HG03565 (cell line): ENCODE measurements at regions not wholly inside any gene's neighbourhood (a gene's known extent, or its start where the extent isn't known, plus 50 kb on each side); places are given as distances from the start of the nearest gene placed in this dataset.

ENCODE experiments used
- ATAC-seq: cut with Tn5 transposase; IDR thresholded peaks from one replicate; pipeline ENCODE4 v1.9.1; 2021; ENCODE audit warnings: mild to moderate bottlenecking, moderate library complexity; ENCODE audit not compliant: unreplicated experiment

DNA sequence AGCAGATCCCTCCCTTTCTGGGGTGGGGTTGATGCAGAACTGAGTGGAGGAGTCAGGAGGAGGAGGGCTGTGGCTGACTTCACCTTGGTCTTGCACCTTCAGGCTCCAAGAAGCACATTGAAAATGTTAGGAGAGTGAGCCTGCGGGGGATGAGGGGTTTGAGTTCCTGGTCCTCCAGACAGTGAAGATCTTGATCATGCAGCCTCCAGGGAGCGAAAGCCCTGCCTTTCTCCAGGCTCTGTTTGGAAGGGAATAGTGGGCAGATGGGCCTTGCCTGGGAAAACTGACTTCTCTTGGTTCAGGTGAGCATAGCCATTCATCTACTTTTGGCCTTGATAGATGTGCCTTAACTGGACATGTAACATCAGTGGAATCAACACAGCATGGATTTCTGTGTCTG is 267.6 kb upstream of the B3GAT1 start:
- ATAC-seq = no peak

DNA sequence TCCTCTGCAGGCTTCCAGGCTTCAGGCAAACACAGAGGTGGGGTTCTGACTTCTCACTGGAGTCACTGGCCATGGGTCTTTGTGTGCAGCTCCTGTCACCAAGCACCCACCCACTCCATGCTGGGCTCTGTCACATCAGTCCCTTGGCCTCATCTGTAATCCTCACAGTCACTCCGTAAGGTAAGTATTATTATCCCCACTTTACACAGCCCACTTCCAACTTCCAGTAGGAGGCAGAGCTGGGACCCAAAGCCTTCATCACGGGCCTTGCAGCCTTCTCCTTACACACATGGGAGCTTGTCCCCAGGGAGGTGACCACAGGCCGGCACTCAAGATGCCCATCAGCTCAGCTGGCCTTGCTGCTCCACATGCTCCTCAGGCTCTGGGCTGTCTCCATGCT is 266.7 kb upstream of the B3GAT1 start:
- ATAC-seq = no peak

DNA sequence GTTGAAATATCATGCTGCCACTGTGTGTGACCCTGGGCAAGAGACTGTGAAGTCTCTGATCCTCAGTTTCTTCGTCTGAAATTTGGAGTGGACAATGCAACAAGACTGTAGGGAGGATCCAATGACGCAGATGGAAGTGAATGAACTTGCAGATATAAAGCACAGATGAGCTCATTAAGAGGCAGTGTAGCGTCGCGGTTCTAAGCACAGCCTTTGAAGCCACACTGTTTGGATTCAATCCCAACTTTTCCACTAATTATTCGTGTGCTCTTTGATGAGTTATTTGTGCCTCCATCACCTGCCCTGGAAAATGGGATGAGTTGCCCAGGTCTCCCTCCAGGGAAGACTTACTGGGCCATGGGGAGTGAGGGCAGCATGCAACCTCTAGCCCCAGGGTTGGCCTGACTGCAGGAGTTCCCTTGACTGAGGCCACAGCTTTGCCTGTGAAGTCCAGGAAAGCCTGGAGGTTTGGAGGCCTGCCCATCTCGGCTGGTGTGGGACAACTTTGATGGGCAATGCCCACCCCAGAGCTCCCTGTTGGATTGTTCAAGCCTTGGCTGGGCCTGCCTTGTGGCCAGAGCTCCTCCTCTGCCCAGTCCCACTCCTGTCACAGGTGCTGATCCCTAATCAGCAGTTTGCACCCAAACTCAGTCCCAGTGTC is 266.0 kb upstream of the B3GAT1 start:
- ATAC-seq = no peak

DNA sequence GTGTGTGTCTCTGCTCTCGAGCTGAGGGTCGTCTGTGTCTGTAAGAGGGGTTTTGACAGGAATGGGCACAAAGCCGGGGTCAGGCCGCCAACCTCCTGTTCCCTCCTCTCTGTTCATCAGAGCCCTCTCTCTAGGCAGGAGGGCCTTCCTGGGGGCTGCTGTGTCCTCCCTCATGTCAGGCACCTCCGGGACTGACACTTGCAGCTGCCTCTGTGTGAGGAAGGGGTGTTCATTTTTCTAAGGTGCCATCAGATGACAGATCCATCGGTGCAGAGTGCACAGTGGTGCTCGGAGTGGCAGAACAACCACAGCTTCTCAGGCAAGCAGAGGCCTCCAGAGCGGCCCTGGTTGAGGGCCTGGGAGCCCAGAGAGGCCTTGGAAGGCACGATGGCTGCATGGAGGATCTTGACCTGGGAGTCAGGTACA is 265.4 kb upstream of the B3GAT1 start:
- no peak for ATAC-seq

DNA sequence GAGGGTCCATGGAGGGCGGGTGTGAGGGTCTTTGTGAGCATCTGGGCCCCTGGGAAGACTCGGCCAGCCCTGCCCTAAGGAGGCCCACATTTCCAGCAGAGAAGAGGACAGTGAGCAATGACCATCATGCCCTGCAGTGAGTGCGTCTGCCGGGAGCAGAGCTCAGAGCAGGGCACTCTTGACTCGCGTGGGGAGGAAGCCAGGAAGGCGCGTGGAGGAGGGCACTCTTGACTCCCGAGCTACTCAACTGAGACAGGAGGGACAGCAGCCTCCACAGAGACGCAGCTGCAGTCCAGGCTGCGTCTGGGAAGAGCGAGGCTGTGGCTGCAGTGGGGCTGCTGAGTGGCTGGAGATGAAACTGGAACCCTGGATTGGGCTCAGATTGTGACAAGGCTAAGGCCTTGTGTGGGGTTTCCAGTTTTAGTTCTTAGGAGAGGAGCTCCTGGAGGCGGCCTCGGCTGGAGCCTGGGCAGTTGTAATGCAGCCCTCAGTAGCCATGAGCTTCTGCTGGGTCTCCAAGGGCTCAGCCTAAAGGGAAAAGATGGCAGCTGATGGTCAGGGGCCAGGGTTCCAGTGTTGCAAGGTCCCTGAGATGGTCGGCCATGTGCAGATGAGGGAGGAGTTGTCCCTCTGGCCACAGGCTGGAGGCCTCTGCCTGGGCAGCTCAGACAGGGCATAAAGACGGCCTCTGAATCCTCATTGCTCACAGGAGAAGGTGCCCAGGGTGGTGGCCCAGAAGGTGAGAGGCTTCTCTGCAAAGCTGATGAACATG is 264.7 kb upstream of the B3GAT1 start:
- ATAC-seq = no peak

DNA sequence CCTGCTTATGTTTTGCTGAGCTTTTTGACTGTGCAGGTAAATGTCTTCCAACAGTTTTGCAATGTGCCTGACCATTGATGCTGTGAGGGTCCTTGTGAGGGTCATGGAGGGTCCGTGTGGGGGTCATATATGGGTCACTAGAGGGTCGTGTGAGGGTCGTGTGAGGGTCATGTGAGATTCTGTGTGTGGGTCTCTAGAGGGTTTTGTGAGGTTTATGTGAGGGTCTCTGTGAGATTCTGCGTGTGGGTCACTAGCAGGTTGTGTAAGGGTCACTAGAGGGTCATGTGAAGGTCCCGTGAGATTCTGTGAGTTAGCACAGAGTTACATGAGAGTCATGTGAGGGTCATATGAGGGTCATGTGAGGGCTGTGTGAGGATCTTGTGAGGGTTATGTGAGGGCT is 263.9 kb upstream of the B3GAT1 start:
- no peak for ATAC-seq

DNA sequence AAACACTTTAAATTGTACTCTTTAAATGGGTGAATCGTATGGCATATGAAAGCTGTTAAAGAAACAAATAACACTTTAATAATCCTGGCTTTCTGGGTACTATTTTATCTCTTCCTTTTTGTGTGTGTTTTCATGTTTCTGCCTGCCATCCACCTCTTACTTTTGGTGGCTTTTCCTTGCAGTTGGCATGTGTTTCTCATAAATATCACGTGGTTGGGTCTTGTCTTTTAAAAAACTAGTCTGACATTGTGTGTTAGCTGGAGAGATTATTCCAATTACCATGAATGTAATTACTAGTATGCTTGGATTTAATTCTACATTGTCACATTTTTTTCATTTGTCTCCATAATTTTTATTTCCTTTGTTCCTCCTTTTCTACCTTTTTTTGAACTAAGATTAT is 262.9 kb upstream of the B3GAT1 start:
- ATAC-seq = no peak

DNA sequence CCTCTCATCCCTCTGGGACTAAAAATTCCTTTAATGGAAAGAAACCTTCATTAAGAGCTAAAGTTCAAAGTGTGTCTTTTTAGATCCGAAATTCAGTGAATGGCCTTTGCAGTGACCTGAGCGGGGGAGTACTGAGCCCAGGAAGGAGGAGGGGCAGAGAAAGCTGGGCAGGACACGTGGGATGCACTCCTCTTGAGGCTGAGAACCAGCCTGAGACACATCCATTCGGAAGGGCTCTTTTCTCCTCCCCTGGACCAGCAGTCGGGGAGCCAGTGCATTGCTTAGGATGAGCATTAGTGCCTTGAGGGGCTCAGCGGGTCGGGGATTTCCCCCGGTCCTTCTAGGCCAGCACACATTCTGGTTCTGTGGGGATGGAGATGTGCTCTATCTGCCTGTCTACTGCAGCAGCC is 258.9 kb upstream of the B3GAT1 start:
- no peak for ATAC-seq

DNA sequence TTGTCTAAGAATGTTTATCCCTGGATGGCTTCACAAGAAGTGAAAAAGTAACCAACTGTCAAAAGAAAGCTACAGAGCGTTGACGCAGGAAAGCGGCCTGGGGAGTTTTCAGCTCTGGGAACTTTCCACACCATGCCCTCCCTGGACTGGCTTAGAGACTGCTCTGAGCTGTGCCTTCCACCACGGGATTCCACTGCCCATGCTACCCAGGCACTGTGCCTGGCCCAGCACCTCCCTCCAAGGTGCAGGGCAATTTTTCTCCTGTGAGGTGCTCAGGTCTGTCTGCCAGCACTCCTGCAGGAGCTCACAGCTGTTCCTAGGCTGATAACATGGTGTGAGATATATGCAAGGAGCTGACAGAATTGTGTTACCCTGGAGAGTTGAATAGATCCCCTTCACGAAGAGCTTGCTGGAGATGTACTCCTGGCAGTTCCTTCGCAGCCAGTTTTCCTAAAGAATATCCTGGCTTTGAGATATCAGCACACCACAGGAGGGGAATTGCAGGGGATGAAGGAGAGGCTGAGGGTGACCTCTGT is 258.3 kb upstream of the B3GAT1 start:
- ATAC-seq = no peak

DNA sequence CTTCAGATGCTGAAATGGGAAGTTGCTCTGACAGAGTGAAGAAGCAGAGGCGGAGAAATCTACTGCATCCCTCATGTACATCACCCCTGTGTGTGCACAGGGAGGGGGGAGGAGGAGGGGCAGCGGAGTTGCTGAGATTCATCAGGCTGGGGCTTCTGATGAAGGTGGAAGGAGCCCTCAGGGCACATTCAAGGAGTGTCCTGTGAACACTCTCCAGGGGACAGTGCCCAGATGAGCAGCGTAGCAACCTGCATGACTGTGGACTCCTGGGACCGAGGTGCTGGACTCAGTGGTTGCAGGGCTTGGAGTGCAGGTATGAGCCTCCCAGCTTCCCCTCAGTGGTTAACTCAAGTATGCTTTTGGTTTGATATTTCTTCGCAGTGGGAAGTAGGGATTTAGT is 257.8 kb upstream of the B3GAT1 start:
- no peak for ATAC-seq

DNA sequence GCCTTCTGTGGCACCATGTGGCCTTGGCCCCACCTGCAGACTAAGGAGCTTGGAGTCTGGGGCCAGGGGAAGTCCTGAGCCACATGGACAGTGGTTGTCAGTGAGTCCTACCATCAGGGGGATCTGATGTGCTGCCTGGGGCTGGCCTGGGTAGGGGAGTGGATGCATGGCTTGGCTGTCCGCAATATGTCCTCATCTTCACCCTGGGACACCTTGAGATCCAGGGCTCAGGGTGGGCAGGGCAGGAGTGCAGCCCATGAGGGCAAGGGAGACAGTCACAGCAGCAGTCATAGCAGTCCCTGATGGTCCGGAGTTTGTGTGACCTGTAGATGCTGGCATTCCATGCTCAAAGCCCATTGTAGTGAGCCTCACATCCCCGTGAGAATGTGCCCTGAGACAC is 256.8 kb upstream of the B3GAT1 start:
- no peak for ATAC-seq

DNA sequence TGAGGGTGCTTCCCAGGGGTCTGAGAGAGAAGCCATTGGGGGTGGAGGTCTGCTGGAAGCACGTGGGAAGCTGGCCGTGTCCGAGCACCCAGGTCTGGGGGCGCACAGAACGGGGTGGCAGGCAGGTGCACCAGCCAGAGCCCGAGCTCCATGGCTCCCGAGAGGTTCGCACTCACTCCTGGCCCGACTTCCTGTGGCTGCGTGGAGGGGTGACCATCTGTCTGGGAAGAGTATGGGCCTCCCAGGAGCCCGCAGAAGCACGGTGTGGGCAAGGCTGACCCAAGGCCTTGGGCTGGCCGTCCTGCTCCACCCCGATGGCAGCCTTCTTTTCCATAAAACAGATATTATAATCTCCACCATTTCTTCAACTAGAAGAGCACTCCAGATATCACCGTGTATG is 256.0 kb upstream of the B3GAT1 start:
- no peak for ATAC-seq

DNA sequence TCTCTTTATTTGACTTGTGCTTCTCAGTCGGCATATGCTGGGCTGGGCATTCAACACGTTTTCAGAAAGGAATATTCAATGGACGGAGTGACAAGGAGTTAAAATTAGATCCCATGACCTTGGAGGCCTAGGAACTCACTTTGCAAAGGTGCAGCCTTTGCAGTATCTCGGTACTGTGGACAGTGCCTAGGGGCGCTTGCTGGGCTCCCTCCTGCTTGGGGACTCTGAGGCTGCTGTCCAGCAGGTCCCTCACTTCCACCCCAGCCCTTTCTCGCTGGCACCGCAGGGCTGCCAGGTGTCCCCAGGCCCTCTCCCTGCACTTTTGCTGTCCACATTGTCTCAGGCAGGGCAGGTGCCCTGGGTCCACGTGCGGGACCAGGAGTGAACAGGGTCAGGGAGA is 255.5 kb upstream of the B3GAT1 start:
- no peak for ATAC-seq

DNA sequence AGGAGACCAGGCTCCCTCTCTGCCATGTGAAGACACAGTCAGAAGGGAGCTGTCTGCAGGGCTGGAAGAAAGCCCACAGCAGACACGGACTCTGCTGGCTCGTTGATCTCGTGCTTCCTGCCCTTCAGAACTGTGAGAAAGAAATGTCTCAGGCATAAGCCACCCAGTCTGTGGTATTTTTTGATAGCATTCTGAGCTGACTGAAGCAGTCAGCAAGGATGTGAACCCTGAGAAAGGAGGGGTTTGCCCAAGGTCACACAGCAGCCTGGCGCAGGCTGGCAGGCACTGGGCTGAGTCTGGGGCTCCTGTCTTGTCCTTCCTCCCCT is 255.1 kb upstream of the B3GAT1 start:
- ATAC-seq = no peak

DNA sequence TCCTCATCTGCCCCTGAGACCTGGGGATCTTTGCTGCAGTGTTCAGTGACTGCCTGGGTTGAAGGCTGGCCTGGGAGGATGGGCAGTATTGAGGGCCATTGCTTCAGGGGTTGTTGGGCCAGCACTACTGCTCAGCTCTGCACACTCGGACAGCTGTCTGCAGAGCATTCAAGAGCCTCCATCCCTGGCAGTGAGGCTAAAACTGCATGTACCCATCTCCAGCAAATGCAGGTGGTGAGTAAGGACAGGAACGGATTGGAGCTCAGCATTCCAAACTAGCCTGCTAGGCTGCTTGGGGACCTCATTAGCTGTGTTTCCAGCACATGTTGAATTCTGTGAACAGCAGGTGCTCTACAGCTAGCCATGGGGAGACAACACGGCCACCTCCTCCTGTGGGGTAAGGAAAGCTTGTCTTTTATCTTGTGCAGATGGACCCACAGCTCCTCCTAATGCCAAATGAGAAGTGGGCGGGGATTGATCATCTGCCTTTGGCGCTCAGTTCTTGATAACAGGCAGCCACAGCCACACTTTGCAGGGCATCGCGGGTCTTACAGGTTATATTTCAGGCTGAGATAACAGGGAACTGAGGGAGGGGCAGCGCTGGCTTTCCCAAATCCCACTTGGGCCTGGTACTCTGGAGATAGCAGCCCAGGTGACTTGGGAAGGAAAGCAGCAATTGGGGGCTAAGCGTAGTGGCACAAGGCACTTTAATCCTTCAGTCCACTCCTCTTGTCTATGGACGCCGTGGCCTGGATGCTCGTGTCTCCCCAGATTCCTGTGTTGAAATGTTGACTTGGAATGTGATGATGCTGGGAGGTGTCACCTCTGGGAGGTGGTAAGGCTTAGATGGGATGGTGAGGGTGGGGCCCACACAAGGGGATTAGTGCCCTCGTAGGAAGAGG is 254.5 kb upstream of the B3GAT1 start:
- no peak for ATAC-seq

DNA sequence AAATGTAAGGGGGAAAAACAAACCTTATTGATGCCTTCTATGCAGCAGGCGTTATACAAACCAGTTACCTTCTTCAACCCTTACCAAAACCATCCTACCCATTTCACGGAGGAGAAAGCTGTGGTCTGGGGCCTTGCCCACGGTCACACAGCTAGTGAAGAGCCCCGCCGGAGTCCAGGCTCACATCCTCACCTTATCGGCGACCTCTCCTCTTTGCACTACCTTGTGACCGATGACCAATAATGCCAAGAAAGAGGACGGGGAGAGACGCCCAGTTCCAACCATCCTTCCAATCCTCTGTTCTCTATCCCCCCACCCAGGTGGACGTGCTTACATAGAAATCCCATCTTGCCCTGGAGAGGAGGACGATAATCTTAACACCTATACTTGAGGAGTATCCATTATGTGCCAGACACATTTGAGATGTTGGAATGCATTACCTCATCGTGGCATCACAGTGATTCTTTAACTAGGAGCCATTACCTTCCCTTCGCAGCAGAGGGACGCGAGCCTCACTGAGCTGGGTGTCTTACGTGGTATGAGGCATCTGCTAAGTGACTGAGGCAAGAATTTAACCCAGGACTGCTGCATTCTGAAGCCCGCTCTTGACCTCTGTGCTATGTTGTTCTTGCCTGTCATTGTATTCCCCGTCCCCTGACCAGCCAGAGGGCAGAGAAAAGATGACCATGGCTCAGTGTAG is 253.7 kb upstream of the B3GAT1 start:
- ATAC-seq = no peak

DNA sequence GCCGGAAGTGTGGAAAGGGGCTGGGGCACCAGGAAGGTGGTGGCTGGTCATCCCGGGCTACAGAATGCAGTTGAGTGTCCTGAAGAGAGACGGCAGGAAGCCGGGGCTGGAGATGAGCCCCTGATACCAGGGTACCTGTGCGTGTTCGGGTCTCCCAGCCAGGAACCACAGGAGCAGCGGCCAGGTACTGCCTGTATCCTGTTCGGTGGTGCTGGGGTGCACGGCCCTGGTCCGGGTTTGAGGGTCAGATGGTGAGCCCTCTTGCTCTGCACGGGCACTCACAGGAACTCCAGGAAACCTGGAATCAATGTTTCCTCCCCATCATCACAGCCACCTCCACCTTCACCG is 253.1 kb upstream of the B3GAT1 start:
- ATAC-seq = no peak

DNA sequence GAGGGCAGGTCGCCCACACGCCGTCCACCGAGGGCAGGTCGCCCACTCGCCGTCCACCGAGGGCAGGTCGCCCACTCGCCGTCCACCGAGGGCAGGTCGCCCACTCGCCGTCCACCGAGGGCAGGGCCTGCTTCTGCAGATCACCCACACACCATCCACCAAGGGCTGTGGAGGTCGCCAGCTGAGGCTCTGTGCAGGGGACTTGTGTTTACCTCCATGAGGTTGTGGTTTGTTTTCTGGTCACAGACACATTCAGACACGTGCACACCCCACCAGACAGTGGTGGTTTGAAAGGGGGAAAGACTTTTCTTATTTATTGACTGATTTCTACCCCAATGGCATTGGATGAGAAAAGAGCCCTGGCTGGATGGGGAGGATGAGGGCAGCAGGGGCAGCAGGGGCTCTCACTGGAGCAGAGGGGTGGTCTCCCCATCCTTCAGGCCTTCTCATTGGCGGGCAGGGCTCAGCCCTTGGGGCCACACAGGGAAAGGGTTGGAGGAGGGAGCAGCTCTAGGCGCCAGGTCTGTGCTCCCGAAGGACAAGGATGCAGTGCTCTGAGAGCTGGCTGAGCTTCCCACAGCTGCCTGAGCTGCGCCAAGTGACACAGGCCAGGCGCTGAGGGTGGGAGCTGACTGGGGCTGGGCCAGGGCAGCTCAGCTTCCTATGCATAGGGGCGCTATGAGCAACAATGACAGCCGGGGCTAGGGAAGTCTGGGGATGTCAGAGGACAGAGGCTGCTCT is 252.6 kb upstream of the B3GAT1 start:
- no peak for ATAC-seq

DNA sequence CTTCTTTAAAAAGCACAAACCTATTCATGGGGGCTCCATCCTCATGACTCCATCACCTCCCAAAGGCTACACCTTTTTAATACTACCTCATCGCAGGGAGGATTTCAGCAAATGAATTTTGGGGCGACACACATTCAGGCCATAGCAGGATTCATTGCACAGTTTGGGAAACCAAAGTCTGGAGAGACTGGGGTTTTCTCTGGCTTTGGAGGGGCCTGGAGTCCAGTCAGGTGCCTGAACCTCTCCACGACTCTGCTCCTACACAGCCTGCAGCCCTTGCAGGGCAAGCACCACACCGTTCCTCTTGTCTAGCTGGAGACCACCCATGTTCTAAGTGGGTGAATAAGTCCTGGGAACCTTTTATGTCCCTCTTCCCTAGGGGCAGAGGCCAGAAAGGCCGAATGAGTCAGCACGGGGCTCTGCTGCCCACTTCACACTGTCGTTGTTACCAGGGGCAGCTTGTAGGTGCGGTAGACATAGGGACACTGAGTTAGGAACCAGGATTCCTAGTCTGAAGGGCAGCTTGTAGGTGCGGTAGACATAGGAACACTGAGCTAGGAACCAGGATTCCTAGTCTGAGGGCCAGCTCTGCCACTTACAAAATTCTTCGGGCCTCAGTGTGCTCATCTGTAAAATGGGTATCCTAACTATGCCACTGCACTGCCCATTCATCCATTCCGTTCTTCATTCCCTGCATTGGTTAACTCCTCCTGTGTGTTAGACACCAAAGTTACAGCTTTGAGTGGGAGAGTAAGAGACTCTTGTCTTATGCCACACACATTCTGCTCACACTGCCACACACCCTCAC is 251.7 kb upstream of the B3GAT1 start:
- no peak for ATAC-seq
